Activated gamma-delta T cell (primary cell): ENCODE measurements at regions not wholly inside any gene's neighbourhood (a gene's known extent, or its start where the extent isn't known, plus 50 kb on each side); places are given as distances from the start of the nearest gene placed in this dataset.
"Not testable (repeated sequence)": the region's sequence is repeated elsewhere in the genome, so short reads cannot be mapped to it uniquely, and the experiment has no call there.

Experiments
- DNase-seq: peaks from one replicate; lab custom pipeline; 2025; lab: John Stamatoyannopoulos, UW

GRCh38 chr2:118464546-118465265, 376.4 kb downstream of the INSIG2 start:
- no peak for DNase-seq

DNA sequence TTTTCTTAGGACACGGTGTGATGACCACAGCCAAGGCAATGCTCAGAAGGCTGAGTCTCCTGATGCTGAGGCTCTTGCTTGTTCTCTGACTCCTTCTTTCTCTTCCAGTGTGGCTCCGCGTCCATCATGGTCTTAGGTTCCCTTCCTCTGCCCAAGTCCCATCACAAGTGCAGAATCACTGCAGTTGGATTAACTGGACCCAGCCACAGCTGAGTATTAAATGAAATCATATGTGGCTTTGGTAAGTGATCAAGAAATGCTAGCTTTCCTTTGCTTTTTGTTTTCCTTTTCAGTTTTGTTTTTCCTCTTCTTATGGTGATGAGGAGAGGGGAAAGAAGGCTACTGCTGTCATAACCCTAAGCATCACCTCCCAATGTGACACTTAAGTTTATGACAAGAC, 375.8 kb downstream of the INSIG2 start:
- DNase-seq = no peak

DNA sequence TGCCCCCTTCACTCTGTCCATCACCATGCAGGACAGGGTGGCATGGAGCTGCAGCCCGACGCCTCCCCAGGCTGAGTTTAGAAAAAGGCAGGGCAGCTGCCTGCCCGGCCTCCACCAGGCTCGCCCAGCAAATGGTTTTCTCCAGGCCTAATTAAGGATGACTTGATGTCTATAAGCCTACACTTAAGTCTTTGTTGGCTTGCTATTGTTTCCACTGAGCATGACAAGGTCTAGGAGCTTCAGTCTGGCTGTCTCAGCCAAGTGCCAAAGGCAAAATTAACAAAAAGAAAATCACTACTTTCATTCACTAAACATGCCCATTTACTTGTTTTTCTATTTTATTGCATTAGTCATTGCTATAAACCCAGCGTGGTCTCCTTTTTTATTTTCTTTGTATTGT, 372.2 kb downstream of the INSIG2 start:
- DNase-seq = no peak

- no peak for DNase-seq
These were observed 371.2 kb downstream of the INSIG2 start for GRCh38 chr2:118459426-118459825.

DNA sequence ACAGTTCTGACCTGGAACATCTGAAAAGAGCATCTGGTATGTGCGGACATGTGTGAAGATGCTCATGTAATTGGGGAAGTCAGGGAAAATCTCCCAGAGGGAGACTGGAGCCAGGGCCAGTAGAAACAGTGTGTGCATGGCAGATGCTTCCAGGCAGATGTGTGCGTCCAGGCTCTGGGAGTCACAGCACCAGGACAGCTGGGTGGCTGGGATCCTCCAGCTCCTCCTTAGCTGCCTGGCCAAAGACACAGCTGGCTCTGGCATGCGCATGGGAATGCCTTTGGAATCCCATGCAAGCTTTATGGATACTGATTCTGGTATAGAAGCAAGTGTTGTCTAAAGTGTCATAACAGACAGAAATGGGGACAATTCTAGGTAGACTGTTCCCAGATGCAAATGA, 369.7 kb downstream of the INSIG2 start:
- DNase-seq = no peak

GRCh38 chr2:118449401-118449800, 361.1 kb downstream of the INSIG2 start:
- DNase-seq = no peak

DNA sequence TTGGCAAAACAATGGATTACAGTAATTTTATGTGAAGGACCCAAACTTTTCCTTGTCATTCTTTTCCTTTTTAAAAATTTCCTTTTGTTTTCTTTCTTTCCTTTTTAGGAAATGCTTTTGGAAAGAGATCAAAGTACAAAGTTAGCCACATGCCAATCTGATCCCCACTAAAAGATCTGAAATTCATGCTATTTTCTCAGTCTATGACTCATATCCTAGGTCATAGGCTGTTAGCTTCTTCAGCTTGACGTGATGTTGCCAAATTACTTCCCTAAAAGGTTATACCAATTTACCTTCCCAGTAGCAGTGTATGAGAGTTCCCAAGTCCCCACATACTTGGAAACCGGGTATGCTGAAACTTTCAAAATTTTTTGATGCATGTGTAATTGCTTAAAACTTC, 355.3 kb downstream of the INSIG2 start:
- DNase-seq = no peak

- no peak for DNase-seq
These were observed 354.8 kb downstream of the INSIG2 start for GRCh38 chr2:118442996-118443553.

GRCh38 chr2:118442046-118442445, 353.8 kb downstream of the INSIG2 start:
- no peak for DNase-seq

GRCh38 chr2:118440404-118441098, 352.3 kb downstream of the INSIG2 start:
- DNase-seq = no peak

- DNase-seq = no peak
These were observed 349.2 kb downstream of the INSIG2 start for GRCh38 chr2:118437501-118437900.

- no peak for DNase-seq
These were observed 343.7 kb downstream of the INSIG2 start for GRCh38 chr2:118431997-118432396.

GRCh38 chr2:118431586-118431985, 343.3 kb downstream of the INSIG2 start:
- no peak for DNase-seq

- no peak for DNase-seq
These were observed 342.9 kb downstream of the INSIG2 start for GRCh38 chr2:118431165-118431517.

GRCh38 chr2:118430510-118431164, 342.4 kb downstream of the INSIG2 start:
- no peak for DNase-seq

GRCh38 chr2:118425191-118425590, 336.9 kb downstream of the INSIG2 start:
- DNase-seq = no peak

GRCh38 chr2:118423776-118424175, 335.5 kb downstream of the INSIG2 start:
- no peak for DNase-seq

- DNase-seq = no peak
These were observed 333.4 kb downstream of the INSIG2 start for GRCh38 chr2:118421648-118422047.

DNA sequence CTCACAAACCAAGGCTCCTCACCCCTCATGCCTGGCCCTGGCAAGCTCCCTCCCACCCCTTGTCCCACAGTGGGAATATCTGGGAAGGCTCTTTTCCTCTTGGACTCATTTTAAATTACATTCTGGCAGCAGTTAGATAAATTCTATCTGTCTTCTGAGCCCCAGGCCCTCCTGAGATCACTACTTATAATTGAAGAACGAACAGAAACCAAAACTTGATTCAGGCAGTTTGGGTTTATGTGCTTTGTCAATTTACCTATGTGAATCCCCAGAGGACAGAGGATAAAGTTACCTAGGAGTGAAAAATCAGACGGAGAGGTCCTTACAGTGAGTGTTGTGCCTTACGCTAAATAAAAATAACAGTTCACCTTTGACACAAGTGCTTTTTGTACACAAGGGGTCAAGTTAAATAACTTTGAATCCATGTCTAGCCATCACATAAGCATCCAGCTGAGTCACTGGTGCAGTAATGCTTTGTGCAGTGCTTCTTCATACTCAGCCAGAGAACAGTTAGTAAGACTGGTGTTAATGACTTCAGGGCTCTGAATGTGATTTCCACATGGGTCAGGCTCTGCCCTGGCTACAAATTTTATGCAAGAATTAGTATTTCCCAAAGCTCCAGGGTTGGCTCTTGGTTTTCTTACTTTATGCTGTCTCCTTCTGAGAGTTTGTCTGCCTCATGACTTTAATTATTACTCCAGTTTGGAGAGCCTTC, 329.3 kb downstream of the INSIG2 start:
- no peak for DNase-seq

DNA sequence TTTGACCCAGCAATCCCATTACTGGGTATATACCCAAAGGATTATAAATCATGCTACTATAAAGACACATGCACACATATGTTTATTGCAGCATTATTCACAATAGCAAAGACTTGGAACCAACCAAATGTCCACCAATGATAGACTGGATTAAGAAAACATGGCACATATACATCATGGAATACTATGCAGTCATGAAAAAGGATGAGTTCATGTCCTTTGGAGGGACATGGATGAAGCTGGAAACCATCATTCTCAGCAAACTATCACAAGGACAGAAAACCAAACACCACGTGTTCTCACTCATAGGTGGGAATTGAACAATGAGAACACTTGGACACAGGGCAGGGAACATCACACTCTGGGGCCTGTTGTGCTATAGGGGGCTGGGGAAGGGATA, 326.9 kb downstream of the INSIG2 start:
- not testable (repeated sequence) for DNase-seq

GRCh38 chr2:118403658-118404451, 315.6 kb downstream of the INSIG2 start:
- DNase-seq = no peak
